Subcutaneous abdominal adipose tissue (tissue), 5 donors: ENCODE measurements at regions not wholly inside any gene's neighbourhood (a gene's known extent, or its start where the extent isn't known, plus 50 kb on each side); places are given as distances from the start of the nearest gene placed in this dataset.

Source experiments
- H3K27ac ChIP-seq: one replicate; pipeline ENCODE4 v1.7.0; 2013; ENCODE audit warnings: low read depth, mild to moderate bottlenecking, inconsistent platforms, low read length, moderate library complexity
- H3K27me3 ChIP-seq, 5 donors: one replicate each; pipeline ENCODE4 v1.7.0; 2013; ENCODE audit warnings: low read length in 5 of 5, inconsistent platforms in 1 of 5; ENCODE audit not compliant: control insufficient read depth in 5 of 5, insufficient read depth in 4 of 5
- H3K36me3 ChIP-seq, 5 donors: one replicate each; pipeline ENCODE4 v1.7.0; 2013; ENCODE audit warnings: low read length in 5 of 5; ENCODE audit not compliant: control insufficient read depth in 5 of 5, insufficient read depth in 5 of 5
- H3K4me1 ChIP-seq, 5 donors: one replicate each; pipeline ENCODE4 v1.7.0; 2013; ENCODE audit warnings: low read length in 5 of 5, mild to moderate bottlenecking in 3 of 5, moderate library complexity in 1 of 5; ENCODE audit not compliant: control insufficient read depth in 5 of 5, insufficient read depth in 5 of 5
- H3K4me3 ChIP-seq, 5 donors: one replicate each; pipeline ENCODE4 v1.7.0; 2013; ENCODE audit warnings: low read length in 5 of 5, low read depth in 1 of 5
- H3K9ac ChIP-seq, 5 donors: one replicate each; pipeline ENCODE4 v1.7.0; 2013; ENCODE audit warnings: low read length in 5 of 5, mild to moderate bottlenecking in 4 of 5, moderate library complexity in 3 of 5
- H3K9me3 ChIP-seq, 5 donors: one replicate each; pipeline ENCODE4 v1.7.0; 2013; ENCODE audit warnings: low read length in 5 of 5; ENCODE audit not compliant: control insufficient read depth in 5 of 5
- donor health status: healthy.
- donor health status: healthy.
- donor health status: healthy.
- donor health status: healthy.
- donor health status: healthy.

GRCh38 chr16:86443508-86444147 lies 66.7 kb upstream of the FOXF1 start:
- Histone ChIP-seq H3K27me3 (peaks cover 12 to 38% (median 36%) of the 10 kb centered on the region in 5 donors), H3K36me3 (no peaks in the 10 kb centered on the region), H3K27ac (no peak overlapping the region), H3K9ac (no peak overlapping the region), H3K9me3 (peaks cover 3 to 12% (median 9%) of the 10 kb centered on the region in 5 donors), H3K4me1 (peaks cover 0 to 3% (median 0%) of the 10 kb centered on the region in 5 donors), H3K4me3 (no peak overlapping the region)

GRCh38 chr16:86444261-86444660 lies 66.1 kb upstream of the FOXF1 start:
- Histone ChIP-seq H3K4me3 (no peak overlapping the region), H3K9ac (no peak overlapping the region), H3K4me1 (peaks cover 0 to 3% (median 0%) of the 10 kb centered on the region in 5 donors), H3K27me3 (peaks cover 12 to 39% (median 36%) of the 10 kb centered on the region in 5 donors), H3K9me3 (peaks cover 3 to 12% (median 9%) of the 10 kb centered on the region in 5 donors), H3K36me3 (no peaks in the 10 kb centered on the region), H3K27ac (no peak overlapping the region)

- H3K9me3 ChIP-seq: peaks cover 3 to 12% (median 9%) of the 10 kb centered on the region in 5 donors
- no peak overlapping the region for H3K9ac ChIP-seq
- H3K36me3 ChIP-seq: no peaks in the 10 kb centered on the region
- H3K4me1 ChIP-seq: peaks cover 0 to 3% (median 0%) of the 10 kb centered on the region in 5 donors
- peaks cover 12 to 38% (median 32%) of the 10 kb centered on the region in 5 donors for H3K27me3 ChIP-seq
- no peak overlapping the region for H3K4me3 ChIP-seq
- no peak overlapping the region for H3K27ac ChIP-seq
These were observed 65.7 kb upstream of the FOXF1 start for GRCh38 chr16:86444661-86445060.

GRCh38 chr16:86446279-86446678 lies 64.0 kb upstream of the FOXF1 start:
- peaks cover 3 to 15% (median 12%) of the 10 kb centered on the region in 5 donors for H3K9me3 ChIP-seq
- H3K27me3 ChIP-seq: peaks cover 15 to 42% (median 29%) of the 10 kb centered on the region in 5 donors

GRCh38 chr16:86447228-86447627 lies 63.1 kb upstream of the FOXF1 start:
- H3K36me3 ChIP-seq: no peaks in the 10 kb centered on the region
- H3K27ac ChIP-seq: no peak overlapping the region
- peaks cover 0 to 3% (median 0%) of the 10 kb centered on the region in 5 donors for H3K4me1 ChIP-seq
- peaks cover 3 to 15% (median 12%) of the 10 kb centered on the region in 5 donors for H3K9me3 ChIP-seq
- no peak overlapping the region for H3K4me3 ChIP-seq
- H3K27me3 ChIP-seq: peaks cover 15 to 36% (median 26%) of the 10 kb centered on the region in 5 donors
- H3K9ac ChIP-seq: no peak overlapping the region

More at GRCh38 chr16:86446279-86446678, 64.0 kb upstream of the FOXF1 start:
- Histone ChIP-seq H3K36me3 (no peaks in the 10 kb centered on the region), H3K4me1 (peaks cover 0 to 3% (median 0%) of the 10 kb centered on the region in 5 donors), H3K4me3 (no peak overlapping the region), H3K27ac (no peak overlapping the region), H3K9ac (no peak overlapping the region)

GRCh38 chr16:86448306-86448890 lies 61.9 kb upstream of the FOXF1 start:
- Histone ChIP-seq H3K9me3 (peaks cover 3 to 15% (median 12%) of the 10 kb centered on the region in 5 donors), H3K9ac (no peak overlapping the region), H3K4me1 (peaks cover 0 to 3% (median 0%) of the 10 kb centered on the region in 5 donors), H3K27me3 (peaks cover 14 to 29% (median 18%) of the 10 kb centered on the region in 5 donors), H3K36me3 (no peaks in the 10 kb centered on the region), H3K4me3 (no peak overlapping the region), H3K27ac (no peak overlapping the region)

GRCh38 chr16:86449446-86450095 lies 60.8 kb upstream of the FOXF1 start:
- Histone ChIP-seq H3K27me3 (peaks cover 4 to 20% (median 8%) of the 10 kb centered on the region in 5 donors), H3K9ac (no peak overlapping the region), H3K36me3 (no peaks in the 10 kb centered on the region), H3K9me3 (peaks cover 5 to 19% (median 14%) of the 10 kb centered on the region in 5 donors), H3K4me3 (no peak overlapping the region), H3K4me1 (peaks cover 0 to 3% (median 0%) of the 10 kb centered on the region in 5 donors), H3K27ac (no peak overlapping the region)

- Histone ChIP-seq H3K9ac (no peak overlapping the region), H3K36me3 (no peaks in the 10 kb centered on the region), H3K27ac (no peak overlapping the region), H3K4me1 (peaks cover 0 to 3% (median 0%) of the 10 kb centered on the region in 5 donors), H3K9me3 (peaks cover 5 to 19% (median 14%) of the 10 kb centered on the region in 5 donors), H3K27me3 (peaks cover 4 to 18% (median 8%) of the 10 kb centered on the region in 5 donors), H3K4me3 (no peak overlapping the region)
These were observed 59.6 kb upstream of the FOXF1 start for GRCh38 chr16:86450691-86451090.

GRCh38 chr16:86452451-86452850 lies 57.9 kb upstream of the FOXF1 start:
- H3K4me3 ChIP-seq: no peak overlapping the region
- no peak overlapping the region for H3K9ac ChIP-seq
- peaks cover 0 to 3% (median 0%) of the 10 kb centered on the region in 5 donors for H3K4me1 ChIP-seq
- peaks cover 3 to 13% (median 6%) of the 10 kb centered on the region in 5 donors for H3K9me3 ChIP-seq
- no peaks in the 10 kb centered on the region for H3K36me3 ChIP-seq
- H3K27me3 ChIP-seq: peaks cover 4 to 21% (median 8%) of the 10 kb centered on the region in 5 donors
- no peak overlapping the region for H3K27ac ChIP-seq

GRCh38 chr16:86455116-86455515 lies 55.2 kb upstream of the FOXF1 start:
- Histone ChIP-seq H3K27me3 (peaks cover 6 to 27% (median 13%) of the 10 kb centered on the region in 5 donors), H3K4me1 (no peaks in the 10 kb centered on the region), H3K9me3 (peaks cover 2 to 11% (median 4%) of the 10 kb centered on the region in 5 donors), H3K9ac (no peak overlapping the region), H3K27ac (no peak overlapping the region), H3K36me3 (no peaks in the 10 kb centered on the region), H3K4me3 (no peak overlapping the region)
